ENCODE measurements at regions not wholly inside any gene's neighbourhood (a gene's known extent, or its start where the extent isn't known, plus 50 kb on each side); places are given as distances from the start of the nearest gene placed in this dataset.
"Not testable (repeated sequence)": the region's sequence is repeated elsewhere in the genome, so short reads cannot be mapped to it uniquely, and the experiment has no call there.

DNA sequence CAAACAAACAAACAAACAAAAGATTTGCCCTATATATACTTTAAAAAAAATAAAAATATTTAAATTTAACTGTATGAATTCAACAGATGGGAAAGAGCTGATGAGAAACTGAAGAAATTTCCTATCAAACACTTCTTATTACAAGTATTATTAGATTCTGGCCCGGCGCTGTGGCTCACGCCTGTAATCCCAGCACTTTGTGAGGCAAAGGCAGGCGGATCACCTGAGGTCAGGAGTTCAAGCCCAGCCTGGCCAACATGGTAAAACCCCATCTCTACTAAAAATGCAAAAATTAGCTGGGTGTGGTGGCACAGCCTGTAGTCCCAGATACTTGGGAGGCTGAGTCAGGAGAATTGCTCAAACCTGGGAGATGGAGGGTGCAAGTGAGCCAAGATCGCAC, 180.8 kb downstream of the ABCC12 start:
- ATAC-seq, H3K27ac Mint-ChIP-seq, H3K9me3 Mint-ChIP-seq, H3K36me3 Mint-ChIP-seq, H3K4me3 Mint-ChIP-seq, H3K4me1 Mint-ChIP-seq: not testable (repeated sequence)
- peaks cover 12% of the 10 kb centered on the region for H3K27me3 Mint-ChIP-seq

DNA sequence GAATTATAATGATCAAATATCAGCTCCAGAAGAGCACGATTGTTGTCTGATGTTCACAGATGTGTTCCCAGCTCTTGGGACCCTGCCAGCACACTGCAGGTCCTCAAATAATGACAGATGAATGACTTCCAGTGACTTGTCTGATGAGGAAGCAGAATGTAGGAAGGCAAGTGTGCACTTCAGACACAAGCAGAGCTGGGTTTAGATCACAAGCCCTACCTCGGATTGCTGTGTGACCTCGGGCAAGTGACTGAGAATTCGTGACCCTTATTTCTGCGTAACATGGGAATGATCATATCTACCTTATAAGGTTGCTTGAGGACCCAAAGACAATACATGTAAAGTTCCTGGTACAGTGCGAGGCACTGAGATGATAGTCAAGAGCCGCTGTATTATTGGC, 182.2 kb downstream of the ABCC12 start:
- no peak for ATAC-seq
- no peaks in the 10 kb centered on the region for H3K4me1 Mint-ChIP-seq
- no peaks in the 10 kb centered on the region for H3K9me3 Mint-ChIP-seq
- peaks cover 12% of the 10 kb centered on the region for H3K27me3 Mint-ChIP-seq
- H3K36me3 Mint-ChIP-seq, result no peaks in the 10 kb centered on the region
- H3K4me3 Mint-ChIP-seq, result no peak overlapping the region
- H3K27ac Mint-ChIP-seq, result no peak overlapping the region

DNA sequence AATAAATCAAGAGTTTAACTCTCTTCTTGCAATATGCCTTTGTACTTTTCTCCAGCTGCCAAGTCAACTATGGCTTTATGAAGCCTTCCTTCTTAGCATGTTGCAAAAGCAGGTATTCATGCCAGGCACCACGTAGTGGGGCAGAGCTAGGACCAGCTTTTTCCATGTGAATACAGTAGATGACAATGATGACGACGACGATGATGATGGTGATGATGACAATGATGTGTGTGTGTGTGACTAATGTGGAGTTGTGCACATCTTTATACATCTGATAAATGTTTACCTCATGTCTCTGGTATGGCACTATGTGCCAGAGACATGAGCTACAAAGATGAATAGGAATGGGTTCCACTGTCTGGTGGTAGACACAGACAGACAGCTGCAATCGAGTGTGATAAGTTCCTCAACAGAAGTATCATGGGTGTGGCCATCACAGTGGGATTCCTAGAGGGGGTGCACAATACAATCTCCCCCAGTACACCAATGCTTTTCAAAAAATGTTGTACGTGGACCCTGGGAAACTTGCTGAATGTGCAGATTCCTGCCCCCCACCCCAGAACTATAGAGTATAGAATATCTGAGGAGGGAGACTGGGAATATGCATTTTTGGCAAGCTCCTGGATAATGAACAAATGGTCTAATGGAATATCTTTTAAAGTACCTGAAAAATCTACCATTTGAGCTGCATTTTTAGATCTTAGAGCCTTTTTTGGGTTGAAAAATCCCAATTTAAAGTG, 183.4 kb downstream of the ABCC12 start:
- no peak overlapping the region for H3K27ac Mint-ChIP-seq
- H3K36me3 Mint-ChIP-seq, result no peaks in the 10 kb centered on the region
- H3K27me3 Mint-ChIP-seq, result peaks cover 12% of the 10 kb centered on the region
- H3K9me3 Mint-ChIP-seq, result no peaks in the 10 kb centered on the region
- H3K4me3 Mint-ChIP-seq, result no peak overlapping the region
- ATAC-seq, result no peak
- no peaks in the 10 kb centered on the region for H3K4me1 Mint-ChIP-seq

DNA sequence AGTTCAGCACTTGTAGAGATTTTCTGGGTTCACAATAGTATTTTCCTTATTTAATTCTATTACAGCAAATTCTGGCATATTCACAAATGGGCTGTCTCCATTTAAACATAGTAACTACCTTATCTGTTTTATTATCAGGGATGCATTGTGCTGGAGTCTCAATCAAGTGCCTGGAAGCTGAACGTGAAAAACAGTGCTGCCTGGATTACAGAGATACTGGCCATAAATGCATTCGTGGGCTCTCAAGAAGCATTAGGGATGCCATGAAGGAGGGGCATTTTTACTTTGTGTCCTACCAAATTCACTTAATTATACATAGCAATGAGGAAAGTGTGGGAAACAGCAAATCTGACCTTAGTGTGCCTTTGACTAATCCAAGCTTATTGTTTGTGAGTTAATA, 184.6 kb downstream of the ABCC12 start:
- H3K27ac Mint-ChIP-seq, result no peak overlapping the region

DNA sequence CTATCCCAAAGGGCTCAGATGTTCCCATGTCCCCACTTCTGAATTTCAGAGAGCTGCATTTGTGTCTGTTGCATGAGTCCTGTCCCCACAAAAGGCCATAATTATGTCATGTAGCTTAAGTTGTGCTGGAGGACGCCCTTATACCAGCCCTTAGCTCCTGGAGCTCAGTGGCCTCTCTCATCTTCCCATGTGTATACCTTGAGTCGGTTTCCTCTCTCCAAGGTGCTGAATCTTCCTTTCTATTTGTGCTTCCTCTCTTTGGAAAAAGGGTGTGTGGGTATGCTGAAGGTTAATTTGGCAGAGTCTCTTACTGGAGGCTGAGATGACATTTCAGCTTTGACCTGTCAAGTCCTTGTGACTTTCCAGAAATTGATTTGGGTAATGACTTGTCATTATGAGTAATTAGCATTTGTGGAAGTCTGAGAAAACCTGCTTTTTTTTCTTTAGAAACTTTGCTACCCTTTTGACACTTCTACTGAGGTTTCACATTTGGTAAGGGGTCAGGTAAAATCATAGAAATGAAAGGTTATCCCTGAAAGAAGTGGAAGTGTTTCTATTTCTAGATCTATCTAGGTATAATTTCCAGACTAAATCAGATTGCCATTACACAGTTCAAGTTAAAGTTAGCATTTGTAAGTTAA, 185.4 kb downstream of the ABCC12 start:
- ATAC-seq, result no peak
- Mint-ChIP-seq H3K4me1 (no peaks in the 10 kb centered on the region), H3K27me3 (peaks cover 12% of the 10 kb centered on the region), H3K27ac (no peak overlapping the region), H3K9me3 (no peaks in the 10 kb centered on the region), H3K36me3 (no peaks in the 10 kb centered on the region), H3K4me3 (no peak overlapping the region)

More for the DNA sequence above, 184.6 kb downstream of the ABCC12 start:
- no peak for ATAC-seq
- Mint-ChIP-seq H3K4me1 (no peaks in the 10 kb centered on the region), H3K4me3 (no peak overlapping the region), H3K9me3 (no peaks in the 10 kb centered on the region), H3K27me3 (peaks cover 12% of the 10 kb centered on the region), H3K36me3 (no peaks in the 10 kb centered on the region)

DNA sequence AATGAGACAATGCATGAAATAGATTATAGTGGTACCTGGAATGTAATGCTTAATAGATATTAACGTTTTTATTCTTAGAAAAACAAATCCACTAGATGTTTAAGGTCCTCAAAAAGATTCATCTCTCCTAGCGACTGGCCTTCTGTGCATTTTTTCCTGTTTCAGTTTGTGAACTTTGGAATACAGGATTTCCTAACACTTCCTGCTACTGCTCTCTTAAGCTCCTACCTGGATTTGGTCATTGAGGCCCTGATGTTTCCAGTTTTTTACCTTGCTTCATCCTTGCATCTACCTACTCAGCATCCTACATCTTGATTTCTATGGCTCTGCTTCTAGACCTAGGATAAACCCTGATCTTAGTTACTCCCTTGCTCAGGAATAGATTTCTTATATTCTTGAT, 188.4 kb downstream of the ABCC12 start:
- Mint-ChIP-seq H3K27me3 (peaks cover 1% of the 10 kb centered on the region), H3K36me3 (no peaks in the 10 kb centered on the region), H3K9me3 (no peaks in the 10 kb centered on the region), H3K27ac (no peak overlapping the region), H3K4me3 (no peak overlapping the region), H3K4me1 (no peaks in the 10 kb centered on the region)
- ATAC-seq, result no peak

DNA sequence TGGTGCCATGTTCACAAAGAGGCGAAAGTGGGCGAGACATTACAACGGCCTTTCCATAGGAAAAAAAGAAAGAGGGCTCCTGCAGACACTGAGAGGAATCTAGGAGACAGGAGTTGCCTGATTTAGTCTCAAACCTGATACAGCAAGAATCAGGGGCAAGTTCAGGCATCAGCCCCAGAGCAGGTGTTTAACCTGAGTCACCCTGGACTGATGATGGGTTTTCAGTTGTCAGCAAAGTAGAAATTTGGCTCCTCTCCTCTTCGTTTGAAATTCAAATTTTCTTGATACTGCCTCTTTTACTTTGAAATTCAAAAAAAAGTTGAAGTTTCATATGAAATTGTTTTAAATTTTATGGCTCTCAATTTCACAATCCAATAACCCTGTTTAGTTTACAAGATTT, 189.5 kb downstream of the ABCC12 start:
- no peak for ATAC-seq
- Mint-ChIP-seq H3K36me3 (no peaks in the 10 kb centered on the region), H3K27me3 (no peaks in the 10 kb centered on the region), H3K4me1 (no peaks in the 10 kb centered on the region), H3K9me3 (no peaks in the 10 kb centered on the region), H3K4me3 (no peak overlapping the region), H3K27ac (no peak overlapping the region)

DNA sequence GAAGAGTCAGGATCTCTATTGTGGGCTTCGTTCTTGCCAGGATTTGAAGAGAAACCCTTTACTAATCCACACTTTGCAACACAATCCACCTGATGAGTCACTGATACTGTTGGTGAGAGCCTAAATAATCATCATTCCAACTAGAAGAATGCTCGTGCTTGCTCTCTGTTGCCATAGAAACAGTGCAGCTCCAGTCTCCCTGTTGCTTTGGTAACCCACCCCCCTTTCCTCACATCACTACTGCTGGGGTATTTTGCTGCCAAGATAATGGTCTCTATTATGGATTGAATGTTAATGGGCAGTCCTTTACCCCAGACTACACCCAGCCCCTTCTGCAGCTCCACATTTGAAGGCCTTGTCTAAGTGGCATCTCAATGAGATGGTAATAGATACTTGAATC, 190.4 kb downstream of the ABCC12 start:
- no peak overlapping the region for H3K27ac Mint-ChIP-seq
- no peak overlapping the region for H3K4me3 Mint-ChIP-seq
- no peaks in the 10 kb centered on the region for H3K9me3 Mint-ChIP-seq
- H3K4me1 Mint-ChIP-seq, result no peaks in the 10 kb centered on the region
- no peaks in the 10 kb centered on the region for H3K27me3 Mint-ChIP-seq
- ATAC-seq, result no peak
- H3K36me3 Mint-ChIP-seq, result no peaks in the 10 kb centered on the region

DNA sequence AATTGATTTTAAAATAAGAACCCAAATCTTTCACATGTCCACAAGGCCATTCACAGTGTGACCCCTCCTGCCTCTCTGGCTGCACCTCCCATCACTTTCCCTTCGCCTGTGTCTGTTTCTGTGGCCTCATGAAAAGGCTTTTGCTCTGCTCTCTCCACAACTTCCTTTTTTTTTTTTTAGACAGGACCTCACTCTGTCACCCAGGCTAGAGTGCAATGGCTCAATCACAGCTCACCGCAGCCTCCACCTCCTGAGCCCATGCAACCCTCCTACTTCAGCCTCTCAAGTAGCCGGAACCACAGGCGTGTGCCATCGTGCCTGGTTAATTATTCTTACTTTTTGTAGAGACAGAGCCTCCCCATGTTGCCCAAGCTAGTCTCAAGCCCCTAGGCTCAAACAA, 197.1 kb downstream of the ABCC12 start:
- peaks cover 8% of the 10 kb centered on the region for H3K27me3 Mint-ChIP-seq
- no peaks in the 10 kb centered on the region for H3K36me3 Mint-ChIP-seq
- H3K27ac Mint-ChIP-seq, result no peak overlapping the region
- H3K9me3 Mint-ChIP-seq, result no peaks in the 10 kb centered on the region
- H3K4me3 Mint-ChIP-seq, result no peak overlapping the region
- no peak for ATAC-seq
- H3K4me1 Mint-ChIP-seq, result no peaks in the 10 kb centered on the region

DNA sequence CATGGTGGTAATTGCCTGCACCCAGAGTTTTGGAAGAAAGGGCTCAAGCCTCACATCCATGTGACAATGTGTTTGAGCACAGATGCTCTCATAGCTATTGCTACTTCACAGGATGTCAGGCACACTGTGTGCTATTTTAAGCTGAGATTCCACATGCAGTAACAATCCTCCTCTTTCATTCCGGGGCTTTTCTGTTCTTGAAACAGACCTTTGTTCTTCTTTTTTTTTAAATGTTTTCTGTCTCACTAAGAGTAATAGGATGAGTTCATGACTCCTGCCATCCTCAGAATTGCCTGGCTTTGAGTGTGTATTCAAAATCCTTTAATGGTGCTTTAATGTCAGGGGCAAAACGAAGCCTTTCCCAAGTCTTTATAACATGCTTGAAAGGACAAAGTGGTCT, 198.9 kb downstream of the ABCC12 start:
- Mint-ChIP-seq H3K4me3 (no peak overlapping the region), H3K27me3 (peaks cover 8% of the 10 kb centered on the region), H3K27ac (no peak overlapping the region), H3K36me3 (no peaks in the 10 kb centered on the region), H3K9me3 (no peaks in the 10 kb centered on the region), H3K4me1 (no peaks in the 10 kb centered on the region)
- no peak for ATAC-seq

DNA sequence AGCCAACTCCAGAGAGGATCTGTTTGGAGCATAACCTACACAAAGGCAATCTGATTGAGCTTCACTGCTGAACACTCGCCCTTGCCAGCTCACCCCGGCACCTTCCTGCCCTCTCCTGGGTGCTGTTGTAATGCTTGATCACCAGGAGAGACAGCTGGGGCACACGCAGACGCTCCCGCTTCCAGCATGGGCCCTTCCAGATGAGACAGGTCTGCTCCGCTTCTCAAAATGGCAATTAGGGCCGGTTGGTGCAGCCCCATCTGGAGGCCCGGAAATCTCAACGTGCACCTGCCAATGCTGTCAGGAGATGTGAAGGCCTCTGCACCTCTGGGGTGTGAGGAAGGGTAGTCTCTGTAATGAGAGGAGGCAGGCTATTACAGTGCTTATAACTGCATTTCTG, 206.1 kb downstream of the ABCC12 start:
- no peaks in the 10 kb centered on the region for H3K4me1 Mint-ChIP-seq

DNA sequence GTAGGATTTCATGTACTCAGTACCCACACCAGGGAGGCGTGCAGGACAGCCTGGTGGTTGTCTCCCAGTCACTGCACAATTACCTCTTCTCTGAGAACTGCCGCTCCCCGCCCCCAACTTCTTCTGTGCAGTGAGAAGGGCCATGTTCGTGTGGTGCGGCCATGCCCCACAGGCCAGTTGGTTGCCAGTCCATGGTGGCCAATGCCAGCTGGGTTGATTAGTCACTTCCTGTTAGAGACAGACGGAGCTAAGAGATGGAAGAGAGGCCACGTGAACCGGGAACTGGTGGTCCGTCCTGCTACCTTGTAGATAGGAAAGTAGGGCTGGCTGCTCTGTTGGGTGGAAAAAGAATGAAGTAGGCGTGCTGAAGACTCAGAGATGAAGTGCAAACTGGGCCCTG, 206.5 kb downstream of the ABCC12 start:
- no peak for ATAC-seq
- no peaks in the 10 kb centered on the region for H3K4me1 Mint-ChIP-seq
- H3K4me3 Mint-ChIP-seq, result no peak overlapping the region
- H3K36me3 Mint-ChIP-seq, result no peaks in the 10 kb centered on the region
- no peak overlapping the region for H3K27ac Mint-ChIP-seq
- H3K27me3 Mint-ChIP-seq, result peaks cover 19% of the 10 kb centered on the region
- H3K9me3 Mint-ChIP-seq, result no peaks in the 10 kb centered on the region

More for the DNA sequence above, 206.1 kb downstream of the ABCC12 start:
- H3K36me3 Mint-ChIP-seq, result no peaks in the 10 kb centered on the region
- no peak overlapping the region for H3K4me3 Mint-ChIP-seq
- H3K27ac Mint-ChIP-seq, result no peak overlapping the region
- no peak for ATAC-seq
- no peaks in the 10 kb centered on the region for H3K9me3 Mint-ChIP-seq
- H3K27me3 Mint-ChIP-seq, result peaks cover 15% of the 10 kb centered on the region

DNA sequence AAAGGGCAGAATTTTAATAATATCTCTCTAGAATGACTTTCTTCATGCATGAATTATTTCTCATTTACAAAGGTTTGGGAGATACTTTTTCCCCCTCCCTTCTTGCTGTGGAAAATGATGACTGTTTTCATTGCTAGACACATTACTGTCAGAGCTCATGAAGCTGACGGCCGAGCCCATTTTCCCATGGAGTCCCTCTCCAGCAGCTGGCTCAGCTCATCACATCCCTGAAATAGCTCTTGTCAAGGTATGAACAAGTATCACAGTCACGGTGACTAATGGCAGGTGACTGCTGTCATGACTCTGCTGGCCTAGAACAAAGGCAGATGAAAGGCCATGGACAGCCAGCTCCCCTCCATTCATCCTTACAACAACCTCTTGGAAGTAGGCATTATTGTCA, 208.1 kb downstream of the ABCC12 start:
- Mint-ChIP-seq H3K27ac (no peak overlapping the region), H3K4me1 (no peaks in the 10 kb centered on the region), H3K36me3 (no peaks in the 10 kb centered on the region), H3K4me3 (no peak overlapping the region), H3K9me3 (no peaks in the 10 kb centered on the region), H3K27me3 (peaks cover 27% of the 10 kb centered on the region)
- ATAC-seq, result no peak

DNA sequence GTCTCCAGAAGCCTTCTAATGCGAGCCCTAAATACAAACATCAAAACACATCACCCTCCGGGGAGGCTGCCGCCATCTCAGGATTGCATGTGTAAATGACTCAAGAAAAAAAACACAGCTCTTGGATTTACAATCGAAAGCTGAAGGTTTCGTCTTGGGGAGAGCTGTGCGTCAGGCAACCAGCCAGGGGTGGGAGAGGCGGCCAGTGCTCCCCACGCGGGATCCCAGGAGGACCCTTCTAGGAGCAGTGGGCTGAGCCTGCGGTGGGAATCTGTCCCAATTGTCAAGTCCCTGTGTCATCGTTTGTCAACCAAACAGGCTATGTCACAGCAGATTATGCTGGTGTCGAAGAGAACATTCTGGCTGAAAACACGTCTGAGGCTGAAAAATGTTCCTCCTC, 209.7 kb downstream of the ABCC12 start:
- no peaks in the 10 kb centered on the region for H3K4me1 Mint-ChIP-seq
- H3K27ac Mint-ChIP-seq, result no peak overlapping the region
- H3K27me3 Mint-ChIP-seq, result peaks cover 27% of the 10 kb centered on the region
- H3K36me3 Mint-ChIP-seq, result no peaks in the 10 kb centered on the region
- H3K4me3 Mint-ChIP-seq, result no peak overlapping the region
- no peak for ATAC-seq
- H3K9me3 Mint-ChIP-seq, result no peaks in the 10 kb centered on the region

DNA sequence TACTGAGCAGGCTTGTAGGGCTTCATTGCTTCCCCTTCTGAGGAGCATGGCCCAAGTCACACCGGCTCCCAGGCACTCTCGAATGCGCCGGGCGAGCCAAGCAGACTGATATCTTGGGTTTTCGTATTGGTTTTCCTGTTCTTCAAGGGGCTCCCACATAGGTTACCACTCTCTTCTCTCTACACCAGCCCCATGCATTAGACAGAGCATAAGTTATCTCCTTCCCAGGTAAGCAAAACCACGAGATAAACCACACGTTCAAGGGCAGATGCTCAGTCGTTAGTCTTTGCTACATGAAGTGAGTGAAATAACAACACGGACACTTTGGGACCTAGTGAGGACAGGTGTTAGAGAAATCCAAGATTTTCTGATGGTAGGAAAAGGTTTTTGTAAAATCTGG, 211.2 kb downstream of the ABCC12 start:
- no peak for ATAC-seq
- no peaks in the 10 kb centered on the region for H3K36me3 Mint-ChIP-seq
- H3K4me1 Mint-ChIP-seq, result no peaks in the 10 kb centered on the region
- peaks cover 27% of the 10 kb centered on the region for H3K27me3 Mint-ChIP-seq
- H3K4me3 Mint-ChIP-seq, result no peak overlapping the region
- H3K27ac Mint-ChIP-seq, result no peak overlapping the region
- no peaks in the 10 kb centered on the region for H3K9me3 Mint-ChIP-seq

DNA sequence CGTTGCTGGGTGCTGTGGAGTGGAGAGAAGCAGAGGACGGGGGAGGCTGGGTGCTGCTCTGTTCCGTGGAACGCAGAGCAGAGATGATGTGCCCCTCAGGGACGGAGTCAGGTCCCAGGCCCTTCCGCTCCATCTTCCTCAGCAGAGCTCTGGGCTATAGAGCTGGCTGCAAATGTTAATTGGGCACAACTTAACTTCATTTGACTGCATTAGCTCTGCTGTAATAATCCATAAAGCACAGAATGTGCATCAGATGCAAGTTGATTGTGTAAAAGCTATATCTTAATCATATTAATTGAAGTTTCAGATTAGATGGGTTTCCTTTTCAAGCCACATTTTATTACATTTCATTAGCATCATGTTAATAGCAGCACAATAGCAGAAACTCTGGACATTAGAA, 212.6 kb downstream of the ABCC12 start:
- no peak overlapping the region for H3K27ac Mint-ChIP-seq
- ATAC-seq, result no peak
- H3K36me3 Mint-ChIP-seq, result no peaks in the 10 kb centered on the region
- no peaks in the 10 kb centered on the region for H3K4me1 Mint-ChIP-seq
- H3K27me3 Mint-ChIP-seq, result peaks cover 27% of the 10 kb centered on the region
- no peaks in the 10 kb centered on the region for H3K9me3 Mint-ChIP-seq
- H3K4me3 Mint-ChIP-seq, result no peak overlapping the region
